Left renal pelvis (tissue), 4 donors: ENCODE measurements at regions not wholly inside any gene's neighbourhood (a gene's known extent, or its start where the extent isn't known, plus 50 kb on each side); places are given as distances from the start of the nearest gene placed in this dataset.

ENCODE experiments used
- DNase-seq, 4 donors: peaks; one replicate each; pipeline ENCODE4 v3.0.0-alpha.2; 2013; ENCODE audit warnings: low read depth in 4 of 4, low spot score in 3 of 4

DNA sequence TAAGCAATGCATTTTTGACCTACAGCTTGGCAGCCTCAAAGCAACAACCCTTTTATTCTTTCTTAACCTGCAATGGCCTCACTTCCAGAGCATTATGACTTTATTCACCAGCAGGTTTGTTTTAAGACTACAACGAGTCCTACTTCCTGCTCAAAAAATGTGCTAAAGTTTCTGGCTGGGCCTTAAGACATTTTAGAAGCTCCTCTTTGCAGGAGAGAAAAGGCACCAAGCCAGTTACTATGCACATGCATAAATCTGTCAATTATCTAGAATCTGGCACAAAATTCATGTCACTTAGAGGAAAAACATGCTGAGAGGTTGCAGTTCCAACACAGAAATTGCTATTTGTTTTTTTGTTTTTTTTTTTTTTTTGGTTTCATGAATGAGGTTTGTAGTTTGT is 223.0 kb upstream of the EPHA5 start:
- DNase-seq = peak in 2 of 4 donors; percentile 14 to 17

DNA sequence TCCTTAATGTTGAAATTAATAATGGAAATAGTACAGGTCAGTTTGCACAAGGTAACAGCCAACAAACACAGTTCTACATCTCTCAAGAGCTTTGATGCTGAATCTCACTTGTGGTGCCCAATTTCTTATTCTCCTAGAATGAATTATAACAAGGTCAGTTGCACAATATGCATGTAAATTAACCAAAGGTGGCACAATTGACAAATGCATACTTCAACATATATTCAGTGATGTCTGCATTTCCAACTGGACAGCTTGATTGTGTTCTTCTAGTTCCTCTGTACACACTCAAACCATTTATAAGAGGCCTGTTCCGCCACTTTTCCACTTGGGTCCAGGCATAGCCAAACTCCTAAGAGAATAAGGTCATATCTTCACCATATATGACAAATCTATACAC is 210.3 kb upstream of the EPHA5 start:
- DNase-seq = no peak

DNA sequence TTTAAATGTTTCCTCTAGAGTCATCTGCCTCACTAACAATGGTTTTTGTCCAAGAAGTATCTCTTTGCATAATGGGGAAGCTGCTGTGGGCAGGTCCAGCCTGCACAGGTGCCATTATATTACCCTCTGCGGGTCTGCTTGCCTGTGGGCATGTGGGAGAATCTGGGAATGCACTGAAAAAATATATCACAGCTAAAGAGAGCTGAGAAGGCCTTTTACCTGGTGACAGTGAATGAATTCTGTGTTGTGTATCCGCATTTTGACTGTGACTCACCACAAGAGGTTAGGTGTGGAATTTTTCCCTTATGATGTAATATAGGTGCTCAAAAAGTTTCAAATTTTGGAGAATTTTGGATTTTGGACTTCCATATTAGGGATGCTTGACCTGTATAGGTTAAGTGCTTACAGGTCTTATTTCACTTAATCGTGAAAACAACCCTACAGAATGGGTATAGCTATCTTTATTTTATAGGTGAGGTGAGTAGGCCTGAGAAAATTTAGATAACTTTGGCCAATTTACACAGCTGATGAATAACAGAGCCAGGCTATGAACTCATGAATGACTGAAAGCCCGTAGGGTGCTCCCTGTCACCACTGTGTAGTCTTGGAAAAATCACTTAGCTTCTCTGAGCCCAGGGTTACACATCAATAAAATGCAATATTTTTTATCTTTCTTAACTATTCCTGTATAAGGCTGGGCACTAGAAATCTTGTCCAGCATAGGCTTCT is 198.0 kb upstream of the EPHA5 start:
- DNase-seq = no peak

DNA sequence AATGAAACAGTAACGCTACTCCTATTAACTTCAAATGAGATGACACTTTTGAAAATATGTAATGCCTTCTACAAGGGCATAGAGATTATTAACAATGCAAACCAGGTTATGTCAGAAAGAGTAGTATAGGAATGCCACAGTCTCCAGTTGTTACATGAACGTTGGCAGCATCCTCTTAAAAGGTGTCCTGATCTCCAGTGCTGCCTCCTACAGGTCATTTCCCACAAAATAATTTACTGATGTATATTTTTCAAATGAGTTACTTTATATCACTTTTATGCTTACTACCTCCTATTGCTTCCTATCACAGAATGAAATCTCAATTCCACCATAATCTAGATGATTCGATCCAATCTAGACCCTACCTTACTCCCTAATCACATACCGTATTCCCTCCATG is 195.2 kb upstream of the EPHA5 start:
- DNase-seq = no peak

DNA sequence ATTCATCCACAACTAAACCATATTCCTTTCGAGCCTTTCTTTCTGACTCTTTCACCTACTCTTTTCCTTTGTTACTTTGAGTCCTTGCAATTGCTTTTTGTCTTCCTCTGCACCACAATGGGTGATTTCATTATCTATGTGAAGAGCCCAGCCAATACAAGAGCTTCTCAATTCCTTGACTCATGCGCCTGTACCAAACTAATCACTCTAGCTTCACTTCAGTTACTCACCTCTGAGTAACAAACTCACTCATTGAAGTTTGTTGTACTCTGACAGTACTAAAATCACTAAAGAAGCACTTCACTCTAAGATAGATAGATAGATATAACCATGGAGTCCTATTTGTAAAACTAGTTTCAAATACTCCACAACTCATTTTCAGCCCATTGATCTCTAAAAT is 191.7 kb upstream of the EPHA5 start:
- no peak for DNase-seq

DNA sequence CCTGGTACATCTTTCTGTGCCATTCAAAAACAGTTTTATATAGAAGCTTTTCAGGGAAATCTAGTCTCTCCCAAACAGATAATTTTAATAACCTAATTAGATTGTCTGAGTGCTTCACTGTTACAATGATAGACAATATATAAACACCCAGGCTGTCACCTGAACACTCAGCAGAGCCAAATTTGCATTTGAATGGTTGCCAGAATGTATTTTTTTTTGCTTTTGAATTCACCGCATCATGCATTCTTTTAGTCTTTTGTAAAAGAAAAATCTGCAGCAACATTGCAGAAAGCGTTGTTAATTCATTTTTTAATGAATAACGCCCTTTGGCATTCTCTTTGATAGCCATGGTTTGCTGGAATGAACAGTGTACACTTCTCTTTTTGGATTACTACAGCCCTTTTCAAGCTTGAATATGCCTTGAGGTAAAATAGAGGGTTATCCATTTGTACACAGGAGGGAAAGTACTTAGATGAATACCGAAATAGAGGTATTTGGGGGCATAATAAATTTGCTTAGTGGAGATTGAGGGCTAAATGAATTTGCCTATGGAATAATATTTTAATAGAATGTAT is 175.0 kb upstream of the EPHA5 start:
- no peak for DNase-seq

DNA sequence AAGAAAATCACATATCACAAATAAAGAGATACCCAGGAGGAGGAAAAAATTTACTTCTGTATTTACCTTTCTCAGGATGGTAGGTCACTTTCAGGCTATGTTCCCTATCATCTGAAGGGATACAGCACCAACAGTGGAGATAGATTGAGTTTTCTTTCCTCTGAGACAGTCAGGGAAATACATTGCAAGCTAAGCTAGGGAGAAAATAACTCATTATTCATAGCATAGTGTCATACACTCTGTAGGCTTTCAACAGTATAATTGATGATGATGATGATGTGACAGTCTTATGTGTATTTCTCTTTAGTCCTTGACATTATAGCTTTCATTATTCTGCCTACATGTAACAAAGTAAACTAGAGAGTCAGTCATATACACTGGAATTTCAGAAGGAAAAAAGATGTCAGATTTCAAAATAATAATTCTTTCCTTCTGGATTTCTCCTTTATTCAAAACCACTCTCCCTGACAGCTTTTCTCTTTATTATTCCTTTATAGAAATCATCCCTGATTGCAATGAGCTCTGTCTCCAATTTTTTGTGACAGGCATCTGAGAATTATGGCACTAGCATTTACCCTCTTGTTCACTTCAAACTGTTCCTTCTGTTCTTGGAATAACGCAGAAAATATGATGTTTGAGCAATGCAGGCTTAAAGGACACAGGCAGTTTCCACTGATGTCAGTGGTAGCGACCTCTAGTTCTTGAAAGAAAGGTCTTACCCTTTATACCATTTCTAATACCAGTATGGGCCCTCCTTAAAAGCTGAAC is 169.1 kb upstream of the EPHA5 start:
- no peak for DNase-seq

DNA sequence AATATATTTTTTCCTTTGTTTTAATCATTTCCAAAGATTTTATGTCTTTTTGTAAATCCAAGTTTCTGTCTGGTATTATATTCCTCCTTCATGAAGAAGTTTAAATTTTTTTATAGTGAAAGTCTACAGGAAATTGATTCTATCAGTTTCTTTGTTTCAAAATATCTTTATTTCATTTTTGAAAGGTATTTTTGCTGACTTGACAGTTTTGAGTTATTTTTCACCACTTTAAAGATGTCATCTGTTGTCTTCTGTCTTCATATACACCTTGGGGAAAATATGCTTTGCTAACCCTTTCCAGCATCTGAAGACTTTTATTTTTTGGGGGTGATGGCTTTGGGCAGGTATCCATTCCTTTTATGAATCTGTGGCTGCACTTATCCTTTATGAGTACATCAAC is 164.4 kb upstream of the EPHA5 start:
- DNase-seq = no peak

DNA sequence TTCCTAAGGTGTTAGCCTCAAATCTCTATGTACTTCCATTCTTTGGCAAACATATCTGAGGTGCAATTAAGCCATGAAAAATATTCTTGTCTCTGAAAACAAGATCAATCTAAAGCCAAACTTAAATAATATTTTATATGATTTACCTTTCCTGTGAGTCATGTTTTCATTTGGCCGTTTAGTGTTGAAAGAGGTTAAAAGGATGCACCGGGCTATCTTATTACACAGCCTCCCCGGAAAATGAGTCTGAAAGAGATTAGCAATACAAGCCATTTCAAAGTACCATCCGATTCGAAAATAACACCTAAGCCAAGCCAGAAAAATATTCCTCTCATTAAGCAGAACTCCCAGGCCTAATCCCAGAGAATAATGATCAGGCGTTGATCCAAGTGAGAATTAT is 161.5 kb upstream of the EPHA5 start:
- no peak for DNase-seq

DNA sequence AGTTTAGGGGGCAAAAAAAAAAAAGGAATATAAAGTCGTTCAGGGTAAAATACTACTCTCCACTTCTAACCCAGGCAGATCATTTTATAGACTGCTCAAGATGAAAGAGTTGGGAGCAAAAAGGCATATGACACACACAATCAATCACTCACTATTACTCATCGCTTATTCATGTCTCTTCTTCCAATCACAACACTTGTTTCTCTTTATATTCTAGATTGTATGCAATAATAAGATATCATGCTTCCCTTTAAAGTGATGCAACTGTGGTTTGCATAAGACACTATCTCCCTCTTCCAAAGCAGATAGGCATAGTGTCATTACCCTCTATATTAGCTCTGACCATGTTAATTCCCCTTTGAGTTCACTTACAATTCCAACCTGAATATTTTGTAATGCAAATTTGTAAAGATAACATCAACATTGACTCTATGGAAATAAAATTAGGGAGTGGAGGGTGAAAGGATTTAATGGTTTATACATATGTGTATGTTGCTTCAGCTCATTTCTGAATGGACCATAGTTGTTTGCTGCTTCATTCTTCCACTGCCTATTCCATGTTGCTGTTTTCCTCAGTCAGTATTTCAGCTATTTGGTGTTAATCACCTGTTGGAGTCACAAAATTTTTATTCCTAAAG is 154.9 kb upstream of the EPHA5 start:
- DNase-seq = no peak

DNA sequence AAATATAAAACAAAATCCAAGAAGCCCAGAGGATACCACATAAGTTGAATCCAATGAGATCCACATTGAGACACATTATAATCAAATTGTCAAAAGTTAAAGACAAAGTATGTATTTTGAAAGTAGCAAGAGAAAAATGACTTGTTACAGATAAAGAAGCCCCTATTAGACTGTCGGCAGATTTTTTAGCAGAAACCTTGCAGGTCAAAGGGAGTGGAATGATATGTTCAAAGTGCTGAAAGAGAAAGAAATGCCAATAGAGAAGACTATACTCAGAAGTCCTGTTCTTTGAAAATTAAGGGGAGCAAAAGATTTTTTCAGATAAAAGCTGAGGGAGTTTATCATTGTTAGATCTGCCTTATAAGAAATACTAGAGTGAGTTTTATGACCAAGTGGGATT is 148.9 kb upstream of the EPHA5 start:
- DNase-seq = no peak

DNA sequence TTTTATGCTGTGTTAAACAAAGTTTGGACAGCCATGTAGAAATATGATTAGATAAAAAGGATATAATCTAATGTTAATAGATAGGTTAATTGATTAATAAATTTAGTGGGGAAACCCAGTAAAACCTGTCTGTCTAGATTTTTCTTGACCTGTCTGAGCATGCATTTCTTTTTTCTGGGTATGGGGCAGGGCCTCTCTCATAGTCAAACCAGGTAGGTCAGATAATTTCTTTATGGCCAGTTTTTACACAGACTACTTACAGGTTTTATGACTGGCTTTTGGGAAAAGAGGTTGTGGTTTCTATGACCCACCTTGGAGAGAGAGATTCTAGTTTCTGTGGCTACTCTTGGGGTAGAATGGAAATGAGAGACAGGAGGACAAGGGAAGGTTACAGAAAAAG is 135.6 kb upstream of the EPHA5 start:
- DNase-seq = no peak

DNA sequence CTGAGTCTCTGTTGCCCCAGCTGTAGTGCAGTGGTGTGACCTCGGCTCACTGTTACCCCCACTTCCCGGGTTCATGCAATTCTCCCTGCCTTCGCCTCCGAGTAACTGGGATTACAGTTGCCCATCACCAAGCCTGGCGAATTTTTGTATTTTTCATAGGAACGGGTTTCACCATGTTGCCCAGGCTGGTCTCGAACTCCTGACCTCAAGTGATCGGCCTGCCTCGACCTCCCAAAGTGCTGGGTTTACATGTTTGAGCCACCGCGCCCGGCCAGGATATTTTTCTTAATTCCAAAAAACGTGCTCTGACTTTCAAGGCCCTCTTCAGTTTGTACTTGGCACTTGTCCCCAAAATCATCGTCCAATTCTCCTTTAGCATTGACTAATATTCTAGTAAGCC is 129.2 kb upstream of the EPHA5 start:
- DNase-seq = no peak

DNA sequence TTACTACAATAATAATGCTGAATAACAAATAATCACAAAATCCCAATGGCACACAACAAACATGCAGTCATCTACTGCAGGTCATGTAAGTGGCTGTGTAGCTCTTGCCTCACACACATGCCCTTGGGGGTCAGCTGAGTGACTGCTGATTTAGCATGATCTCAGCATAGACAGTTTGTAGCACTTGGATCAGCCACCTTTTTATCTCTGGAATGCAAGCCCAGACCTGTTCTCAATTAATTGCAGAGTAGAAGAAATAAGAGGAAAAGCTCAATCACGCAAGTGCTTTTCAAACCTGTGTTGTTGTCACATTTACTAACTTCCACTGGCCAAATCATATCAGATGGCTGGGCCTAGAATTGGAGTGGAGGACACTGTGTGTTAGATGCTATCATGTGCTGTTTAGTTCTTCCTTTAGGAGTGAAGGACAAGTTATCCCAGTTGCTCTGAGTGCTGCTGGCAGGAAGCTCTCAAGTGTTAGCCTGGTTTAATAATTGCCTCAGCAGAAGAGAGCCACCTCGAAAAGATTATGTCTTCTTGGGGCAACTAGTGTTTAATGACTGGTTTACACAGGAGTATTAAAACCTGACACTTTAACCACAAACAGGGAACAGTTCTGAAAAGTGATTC is 128.3 kb upstream of the EPHA5 start:
- DNase-seq = no peak

DNA sequence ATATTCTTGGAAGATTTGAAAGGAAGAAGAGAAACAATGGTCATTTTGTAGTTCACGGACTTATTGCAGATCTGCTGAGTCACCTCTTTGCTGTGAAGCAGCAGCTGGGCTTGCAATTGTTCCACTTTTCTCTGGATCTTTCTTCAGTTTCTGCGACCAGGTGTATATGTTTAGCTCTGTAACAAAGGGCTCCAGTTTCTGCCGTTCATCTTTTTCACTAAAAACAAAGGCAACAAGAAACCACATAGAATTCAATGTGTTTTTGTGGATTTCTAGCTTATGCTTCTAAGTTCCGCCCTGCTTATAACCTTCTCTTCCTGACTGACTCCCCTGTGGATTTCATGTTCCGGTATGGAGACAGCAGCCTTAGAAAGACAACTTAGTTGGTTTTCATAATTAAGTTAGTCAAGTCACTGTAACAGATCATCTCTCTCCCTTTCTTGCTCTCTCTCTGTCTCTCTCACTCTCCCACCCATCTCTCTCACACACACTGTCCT is 121.6 kb upstream of the EPHA5 start:
- DNase-seq = no peak

DNA sequence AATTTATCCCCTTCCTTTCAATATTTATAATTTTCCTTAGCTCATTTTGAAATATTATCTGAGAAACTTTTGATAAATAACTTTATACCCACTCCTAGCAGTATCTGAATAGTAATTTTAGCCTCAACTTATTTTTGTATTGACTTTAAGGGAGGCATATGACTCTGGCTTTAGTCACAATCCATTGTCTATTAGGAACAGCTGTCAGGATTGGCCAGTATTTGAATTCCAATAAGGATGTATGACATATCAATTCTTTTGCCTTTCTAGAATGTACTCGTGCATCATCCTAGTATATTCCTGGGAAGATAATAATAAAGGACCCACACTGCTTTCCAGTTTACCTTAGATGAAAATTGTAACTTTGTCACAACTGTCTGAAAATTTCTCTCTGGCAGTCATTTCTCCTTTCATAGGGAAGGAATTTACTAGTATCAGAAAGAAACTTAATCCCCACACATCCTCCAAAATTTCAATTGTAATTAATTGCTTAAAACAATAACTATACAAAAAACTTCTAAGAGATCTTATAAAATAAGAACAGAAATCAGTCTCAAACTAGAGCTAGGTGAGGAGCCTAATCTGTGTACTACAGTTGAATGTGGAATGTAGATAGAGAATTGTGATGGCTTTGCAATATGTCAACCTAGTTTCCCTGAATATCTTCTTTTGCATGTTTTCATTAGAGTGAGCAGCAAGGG is 121.0 kb upstream of the EPHA5 start:
- DNase-seq = no peak

DNA sequence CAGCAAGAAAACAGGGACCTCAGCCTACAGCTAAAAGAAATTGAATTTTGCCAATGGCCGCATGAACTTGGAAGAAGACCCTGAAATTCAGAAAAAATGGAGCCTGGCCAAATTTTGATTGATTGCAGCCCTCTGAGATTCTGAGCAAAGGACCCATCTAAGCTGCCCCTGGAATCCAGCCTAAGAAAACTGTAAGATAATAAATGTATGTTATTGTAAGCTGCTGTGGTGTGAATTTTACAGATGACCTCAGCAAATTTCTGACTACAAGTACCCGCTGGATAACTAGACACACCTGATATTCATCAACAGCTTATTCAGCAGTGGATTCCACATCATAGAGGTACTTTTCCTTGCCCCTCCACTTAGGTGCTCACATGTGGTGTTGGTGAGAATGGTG is 119.5 kb upstream of the EPHA5 start:
- DNase-seq = no peak

DNA sequence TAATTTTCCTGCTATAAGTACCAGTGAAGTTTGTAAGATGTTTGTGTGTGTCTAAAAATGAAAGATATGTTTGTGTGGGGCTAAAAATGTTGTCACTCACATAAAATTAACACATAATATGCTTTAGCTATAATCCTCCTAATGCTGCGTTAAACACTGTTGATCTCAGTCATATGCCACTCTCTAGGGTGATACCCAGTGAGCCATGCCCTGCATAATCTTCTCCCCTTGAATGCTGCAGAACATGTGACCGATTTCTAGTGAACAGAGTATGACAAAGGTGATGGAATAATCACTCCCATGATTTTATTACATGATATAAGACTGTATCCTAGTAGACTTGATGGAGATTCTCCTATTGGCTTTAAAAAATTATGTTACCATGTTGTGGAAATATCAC is 119.1 kb upstream of the EPHA5 start:
- no peak for DNase-seq

DNA sequence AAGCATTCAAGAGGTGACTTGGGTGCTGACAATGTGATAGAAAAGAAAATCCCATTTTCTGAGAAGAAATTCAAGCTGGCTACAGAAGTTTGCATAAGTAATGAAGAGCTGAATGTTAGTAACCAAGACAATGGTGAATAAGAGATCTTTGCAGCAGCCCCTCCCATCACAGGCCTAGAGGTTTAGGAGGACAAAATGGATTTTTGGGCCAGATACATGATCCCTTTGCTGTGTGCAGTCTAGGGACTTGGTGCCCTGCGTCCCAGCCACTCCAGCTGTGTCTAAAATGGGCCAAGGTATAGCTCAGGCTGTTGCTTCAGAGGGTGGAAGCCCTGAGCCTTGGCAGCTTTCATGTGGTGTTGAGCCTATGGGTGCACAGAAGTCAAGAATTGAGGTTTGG is 107.0 kb upstream of the EPHA5 start:
- DNase-seq = no peak

DNA sequence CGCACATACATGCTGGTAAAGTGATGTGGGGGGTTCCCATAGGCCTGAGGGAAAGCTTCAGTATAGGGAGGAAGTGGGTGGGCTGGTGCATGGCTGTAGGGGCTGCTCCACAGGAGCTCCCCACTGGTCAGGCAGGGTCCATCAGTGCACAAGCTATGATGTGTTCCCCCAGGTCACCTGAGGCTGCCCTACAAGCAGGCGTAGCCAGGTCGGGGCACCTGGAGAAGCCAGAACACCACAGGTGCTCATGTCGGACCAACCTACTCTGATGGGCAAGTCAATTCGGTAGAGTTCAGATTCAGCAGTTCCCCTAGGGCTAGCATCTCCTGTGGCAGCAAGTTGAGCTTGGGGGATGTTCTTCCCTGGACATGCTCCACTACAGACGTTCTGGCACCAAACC is 103.3 kb upstream of the EPHA5 start:
- DNase-seq = no peak
